ENCODE measurements at regions not wholly inside any gene's neighbourhood (a gene's known extent, or its start where the extent isn't known, plus 50 kb on each side); places are given as distances from the start of the nearest gene placed in this dataset.

DNA sequence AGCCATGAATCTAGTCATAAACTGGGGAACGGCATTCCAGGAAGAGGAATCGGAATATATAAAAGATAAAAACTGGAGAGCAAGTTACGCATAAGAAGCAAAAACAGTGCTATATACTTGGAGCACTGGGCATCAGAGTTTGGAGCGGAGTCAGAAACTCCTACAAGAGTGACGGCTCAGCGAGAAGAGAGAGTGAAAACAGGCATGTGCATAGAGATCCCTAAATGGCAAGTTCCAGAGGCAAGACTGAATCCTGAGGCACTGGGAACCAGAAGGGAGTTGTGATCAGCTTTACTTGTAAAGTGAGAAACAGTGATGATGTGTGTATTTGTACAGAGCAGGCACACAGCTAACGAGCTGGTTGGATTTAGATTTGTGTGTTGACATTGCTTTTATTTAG, 514.4 kb upstream of the TNC start:
- TF ChIP-seq, protein P1, sequence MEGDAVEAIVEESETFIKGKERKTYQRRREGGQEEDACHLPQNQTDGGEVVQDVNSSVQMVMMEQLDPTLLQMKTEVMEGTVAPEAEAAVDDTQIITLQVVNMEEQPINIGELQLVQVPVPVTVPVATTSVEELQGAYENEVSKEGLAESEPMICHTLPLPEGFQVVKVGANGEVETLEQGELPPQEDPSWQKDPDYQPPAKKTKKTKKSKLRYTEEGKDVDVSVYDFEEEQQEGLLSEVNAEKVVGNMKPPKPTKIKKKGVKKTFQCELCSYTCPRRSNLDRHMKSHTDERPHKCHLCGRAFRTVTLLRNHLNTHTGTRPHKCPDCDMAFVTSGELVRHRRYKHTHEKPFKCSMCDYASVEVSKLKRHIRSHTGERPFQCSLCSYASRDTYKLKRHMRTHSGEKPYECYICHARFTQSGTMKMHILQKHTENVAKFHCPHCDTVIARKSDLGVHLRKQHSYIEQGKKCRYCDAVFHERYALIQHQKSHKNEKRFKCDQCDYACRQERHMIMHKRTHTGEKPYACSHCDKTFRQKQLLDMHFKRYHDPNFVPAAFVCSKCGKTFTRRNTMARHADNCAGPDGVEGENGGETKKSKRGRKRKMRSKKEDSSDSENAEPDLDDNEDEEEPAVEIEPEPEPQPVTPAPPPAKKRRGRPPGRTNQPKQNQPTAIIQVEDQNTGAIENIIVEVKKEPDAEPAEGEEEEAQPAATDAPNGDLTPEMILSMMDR (IDR thresholded peaks at IDR 0.05; ENCODE audit: low read depth, low read length, missing input control), result no peak
- TF ChIP-seq RAD21 (IDR thresholded peaks at IDR 0.05) (no peak), MAX (IDR thresholded peaks at IDR 0.05) (no peak), GABPA (IDR thresholded peaks at IDR 0.05 in 1 of 2, conservative IDR thresholded peaks at IDR 0.05 in 1 of 2) (no peak), JUND (IDR thresholded peaks at IDR 0.05) (no peak)

Measured in liver (tissue), 3 donors.